Adrenal gland (tissue), 9 donors: ENCODE measurements at regions not wholly inside any gene's neighbourhood (a gene's known extent, or its start where the extent isn't known, plus 50 kb on each side); places are given as distances from the start of the nearest gene placed in this dataset.

Source experiments
- DNase-seq, 7 donors: peaks; one replicate each; pipeline ENCODE4 v3.0.0-alpha.2; 2019 to 2020
- H3K27ac ChIP-seq, 5 donors: fragments of 200-600 bp; sonication (generic) in 4 of 5; 1 replicate in 3 of 5; 2 replicates in 2 of 5; pipeline versions ENCODE4 v1.5.1 to v1.8.0; 2016 to 2020; ENCODE audit warnings: mild to moderate bottlenecking in 1 of 5
- H3K27me3 ChIP-seq: fragments of 200-600 bp; 2 replicates; pipeline ENCODE4 v1.8.0; 2021
- H3K36me3 ChIP-seq, 2 donors: fragments of 200-600 bp; replicated peaks in 1 of 2; 1 replicate in 1 of 2; 2 replicates in 1 of 2; pipeline versions ENCODE4 v1.5.1 to v1.8.0; 2018 to 2022
- H3K4me1 ChIP-seq, 2 donors: fragments of 200-600 bp; replicated peaks in 1 of 2; 1 replicate in 1 of 2; 2 replicates in 1 of 2; pipeline versions ENCODE4 v1.5.1 to v1.8.0; 2018 to 2021
- H3K4me3 ChIP-seq, 4 donors: fragments of 200-600 bp; sonication (generic) in 3 of 4; one replicate each; pipeline ENCODE4 v1.5.1; 2016 to 2018
- H3K9me3 ChIP-seq, 3 donors: fragments of 200-600 bp; sonication (generic) in 1 of 3; replicated peaks in 1 of 3; 1 replicate in 2 of 3; 2 replicates in 1 of 3; pipeline versions ENCODE4 v1.5.1 to v1.8.0; 2016 to 2021
- POLR2A ChIP-seq, 2 donors: fragments of 450-650 bp; IDR thresholded peaks; one replicate each; pipeline ENCODE4 v1.6.1; 2017; ENCODE audit warnings: antibody characterized with exemption in 2 of 2, mild to moderate bottlenecking in 2 of 2, moderate library complexity in 1 of 2
- WGBS, 4 donors: extraction: QIAGEN DNeasy Blood & Tissue Kit in 2 of 4; methylation state at CpG; one replicate each; pipeline versions ENCODE4 v1.1.5 to v1.1.7; 2013 to 2017; 5-methylcytosine and 5-hydroxymethylcytosine counted together
- intact Hi-C, 2 donors: fragments of 100-400 bp; cut with DNase I; formaldehyde crosslinking; loops; one replicate each; pipeline versions ENCODE4 v1.14.1 to v1.15.0; 2022 to 2023
- TF ChIP-seq, protein P1 (sequence below), 6 experiments: fragments of 450-650 bp in 4 of 6; fragments of 200-600 bp in 2 of 6; sonication (generic) in 1 of 6; IDR thresholded peaks; 1 replicate in 5 of 6; 2 replicates in 1 of 6; pipeline versions ENCODE4 v1.5.1 to v1.8.0; 2016 to 2021; ENCODE audit warnings: antibody characterized with exemption in 6 of 6, mild to moderate bottlenecking in 2 of 6, moderate library complexity in 1 of 6
- donor health status: healthy with polysubstance abuse.
- donor health status: Bipolar disorder and iron deficiency.
- donor health status: DM: yes; HTN: yes; CAD: no.
- donor health status: DM: no; HTN: no; CAD: no.
- donor health status: DM: no; HTN: no; CAD: no.

DNA sequence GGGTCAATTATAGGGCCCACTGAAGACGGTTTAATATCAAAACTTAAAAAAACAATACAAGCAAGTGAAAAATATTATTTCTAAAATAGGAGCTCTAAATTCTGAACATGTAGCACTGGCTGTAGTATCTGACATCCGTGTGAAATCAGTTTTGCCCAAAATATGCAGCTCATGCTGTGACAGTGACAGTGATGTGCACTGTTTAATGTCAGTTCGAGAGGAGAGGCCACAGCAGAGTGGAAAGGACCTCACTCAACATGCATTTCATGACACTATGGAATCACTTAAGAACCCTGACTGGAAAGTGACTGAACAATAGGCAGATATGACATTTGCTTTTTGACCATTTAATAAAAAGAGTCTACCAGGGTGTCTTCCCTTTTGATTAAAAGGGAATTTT lies 397.0 kb downstream of the FRK start:
- no peak for DNase-seq
- Histone ChIP-seq H3K4me1 (no peaks in the 10 kb centered on the region), H3K4me3 (no peak overlapping the region), H3K36me3 (no peaks in the 10 kb centered on the region), H3K27ac (no peak overlapping the region), H3K27me3 (no peaks in the 10 kb centered on the region), H3K9me3 (no peaks in the 10 kb centered on the region)
- 75 to 84% (median 78%) methylated on average over 3 of the region's 3 CpGs for WGBS, 4 donors
- intact Hi-C loops, result no loop called here
- TF ChIP-seq POLR2A (IDR thresholded peaks at IDR 0.05), result no peak
- TF ChIP-seq, protein P1, sequence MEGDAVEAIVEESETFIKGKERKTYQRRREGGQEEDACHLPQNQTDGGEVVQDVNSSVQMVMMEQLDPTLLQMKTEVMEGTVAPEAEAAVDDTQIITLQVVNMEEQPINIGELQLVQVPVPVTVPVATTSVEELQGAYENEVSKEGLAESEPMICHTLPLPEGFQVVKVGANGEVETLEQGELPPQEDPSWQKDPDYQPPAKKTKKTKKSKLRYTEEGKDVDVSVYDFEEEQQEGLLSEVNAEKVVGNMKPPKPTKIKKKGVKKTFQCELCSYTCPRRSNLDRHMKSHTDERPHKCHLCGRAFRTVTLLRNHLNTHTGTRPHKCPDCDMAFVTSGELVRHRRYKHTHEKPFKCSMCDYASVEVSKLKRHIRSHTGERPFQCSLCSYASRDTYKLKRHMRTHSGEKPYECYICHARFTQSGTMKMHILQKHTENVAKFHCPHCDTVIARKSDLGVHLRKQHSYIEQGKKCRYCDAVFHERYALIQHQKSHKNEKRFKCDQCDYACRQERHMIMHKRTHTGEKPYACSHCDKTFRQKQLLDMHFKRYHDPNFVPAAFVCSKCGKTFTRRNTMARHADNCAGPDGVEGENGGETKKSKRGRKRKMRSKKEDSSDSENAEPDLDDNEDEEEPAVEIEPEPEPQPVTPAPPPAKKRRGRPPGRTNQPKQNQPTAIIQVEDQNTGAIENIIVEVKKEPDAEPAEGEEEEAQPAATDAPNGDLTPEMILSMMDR (IDR thresholded peaks at IDR 0.05), result no peak

DNA sequence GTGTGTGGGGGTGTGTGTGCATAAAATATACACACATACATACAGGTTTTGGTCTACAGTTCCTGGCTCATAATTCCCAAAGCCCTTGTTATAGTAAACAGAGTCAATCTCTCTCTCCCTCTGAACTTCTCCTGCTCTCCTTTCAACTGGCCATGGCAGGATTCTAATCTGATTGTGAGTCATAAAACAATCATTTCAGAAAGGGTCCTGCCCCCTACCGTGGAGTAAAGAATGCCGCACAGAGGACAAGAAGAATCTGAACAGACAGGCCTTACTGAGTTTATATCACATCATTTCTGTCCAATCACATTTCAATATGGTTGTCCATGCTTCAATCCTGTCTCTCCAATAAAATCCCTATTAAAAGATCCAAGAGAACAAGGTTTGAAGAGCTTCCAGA lies 416.9 kb downstream of the FRK start:
- peak in 4 of 7 donors; percentile 2 to 27 (median 16) for DNase-seq
- 13 to 25% (median 18%) methylated on average over 2 of the region's 2 CpGs for WGBS, 4 donors
- TF ChIP-seq POLR2A (IDR thresholded peaks at IDR 0.05), result no peak
- TF ChIP-seq, protein P1 (IDR thresholded peaks at IDR 0.05), result peak in 4 of 6 experiments; percentile 11 to 29 (median 22)

DNA sequence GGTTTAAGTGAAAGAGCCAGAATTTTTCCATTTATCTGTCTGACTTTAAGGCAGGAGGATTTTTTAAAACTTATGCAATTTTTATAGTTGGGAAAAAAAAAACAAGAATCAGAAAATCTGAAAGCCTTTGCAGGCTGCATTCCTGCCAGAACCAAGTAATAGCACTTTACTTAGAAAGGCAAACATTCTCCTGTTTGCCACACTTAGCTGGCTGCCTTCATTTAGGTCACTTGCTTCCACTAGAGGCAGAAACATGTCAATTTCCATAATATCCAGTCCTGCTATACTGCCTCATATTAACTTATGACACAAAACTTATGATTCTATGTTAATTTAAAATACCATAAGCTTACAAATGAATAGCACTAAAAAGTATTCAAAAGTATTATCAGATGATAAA lies 425.8 kb downstream of the FRK start:
- no peak for TF ChIP-seq POLR2A (IDR thresholded peaks at IDR 0.05)
- TF ChIP-seq, protein P1 (IDR thresholded peaks at IDR 0.05), result no peak
- Histone ChIP-seq H3K4me3 (no peak overlapping the region), H3K27ac (no peak overlapping the region), H3K27me3 (no peaks in the 10 kb centered on the region), H3K36me3 (no peaks in the 10 kb centered on the region), H3K4me1 (no peaks in the 10 kb centered on the region), H3K9me3 (no peaks in the 10 kb centered on the region)
- intact Hi-C loops, result no loop called here
- no peak for DNase-seq

More for the DNA sequence above, 416.9 kb downstream of the FRK start:
- Histone ChIP-seq H3K9me3 (no peaks in the 10 kb centered on the region), H3K4me3 (no peak overlapping the region), H3K27ac (no peak overlapping the region), H3K27me3 (no peaks in the 10 kb centered on the region), H3K36me3 (no peaks in the 10 kb centered on the region), H3K4me1 (no peaks in the 10 kb centered on the region)
- intact Hi-C loops, result no loop called here

DNA sequence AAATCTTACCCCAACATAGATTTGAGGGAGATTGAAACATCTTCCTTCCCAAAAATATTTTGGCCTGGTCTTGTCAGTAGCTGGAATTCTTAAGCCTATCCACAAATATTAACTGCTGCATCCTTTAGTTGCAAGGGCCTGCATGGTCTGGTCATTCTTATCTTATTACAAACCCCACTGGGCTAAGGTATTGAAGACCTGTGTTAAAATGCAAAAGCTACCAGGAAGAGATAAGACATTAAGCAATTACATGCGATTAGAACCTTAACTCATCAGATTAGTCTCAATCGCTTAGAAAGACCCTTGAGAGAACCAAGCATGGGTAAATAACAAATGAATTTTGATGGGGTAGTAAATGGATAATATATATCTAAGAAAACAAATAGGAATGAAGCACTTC lies 426.6 kb downstream of the FRK start:
- no peak for DNase-seq
- Histone ChIP-seq H3K4me1 (no peaks in the 10 kb centered on the region), H3K9me3 (no peaks in the 10 kb centered on the region), H3K27me3 (no peaks in the 10 kb centered on the region), H3K27ac (no peak overlapping the region), H3K4me3 (no peak overlapping the region), H3K36me3 (no peaks in the 10 kb centered on the region)
- intact Hi-C loops, result no loop called here
- 69 to 97% (median 75%) methylated on average over 2 of the region's 2 CpGs for WGBS, 4 donors
- TF ChIP-seq, protein P1 (IDR thresholded peaks at IDR 0.05), result no peak
- TF ChIP-seq POLR2A (IDR thresholded peaks at IDR 0.05), result no peak
